Thyroid gland (tissue), 4 donors: ENCODE measurements at regions not wholly inside any gene's neighbourhood (a gene's known extent, or its start where the extent isn't known, plus 50 kb on each side); places are given as distances from the start of the nearest gene placed in this dataset.

ENCODE experiments used
- CTCF ChIP-seq, 6 experiments: fragments of 200-600 bp in 3 of 6; fragments of 450-650 bp in 3 of 6; sonication (generic) in 3 of 6; IDR thresholded peaks; one replicate each; pipeline ENCODE4 v1.5.1; 2016 to 2019; ENCODE audit warnings: antibody characterized with exemption in 6 of 6, mild to moderate bottlenecking in 2 of 6, inconsistent platforms in 1 of 6, moderate library complexity in 1 of 6
- POLR2A ChIP-seq, 2 donors: fragments of 450-650 bp; IDR thresholded peaks; one replicate each; pipeline ENCODE4 v1.6.1; 2017; ENCODE audit warnings: antibody characterized with exemption in 2 of 2, mild to moderate bottlenecking in 2 of 2, moderate library complexity in 1 of 2

- TF ChIP-seq POLR2A (IDR thresholded peaks at IDR 0.05) (no peak), CTCF (IDR thresholded peaks at IDR 0.05) (no peak)
Measured at GRCh38 chr22:48658871-48659270, 1168.8 kb downstream of the BRD1 start.
